ENCODE measurements at regions not wholly inside any gene's neighbourhood (a gene's known extent, or its start where the extent isn't known, plus 50 kb on each side); places are given as distances from the start of the nearest gene placed in this dataset.

DNA sequence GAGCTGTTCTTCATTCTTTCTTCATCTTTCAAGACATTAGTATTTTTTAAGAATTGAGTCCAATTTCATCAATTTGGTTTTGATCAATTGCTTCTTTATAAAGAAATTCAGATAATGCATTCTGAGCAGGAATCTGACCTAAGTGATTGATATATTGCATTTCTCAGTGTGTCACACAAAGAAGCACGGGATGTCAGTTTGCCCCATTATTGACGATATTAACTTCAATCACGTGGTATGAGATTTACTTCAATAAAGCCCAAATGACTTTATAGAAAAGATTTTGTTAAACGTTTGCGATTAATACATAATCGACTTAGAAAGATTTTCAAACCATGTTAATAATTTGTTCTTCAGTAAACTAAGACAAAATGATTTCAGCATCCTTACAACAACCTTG is 1254.2 kb downstream of the FSCB start:
- H3K27ac Mint-ChIP-seq (ENCODE audit: unreplicated experiment), result no peak overlapping the region
- BruUV-seq (replicated peaks), result no TSS peak
- no peaks in the 10 kb centered on the region for H3K4me1 Mint-ChIP-seq (ENCODE audit: low read depth, unreplicated experiment)
- no peaks in the 10 kb centered on the region for H3K27me3 Mint-ChIP-seq (ENCODE audit: insufficient read depth, unreplicated experiment)
- H3K4me3 Mint-ChIP-seq (ENCODE audit: unreplicated experiment), result no peak overlapping the region
- CTCF ChIA-PET, result no interaction called here
- POLR2A ChIA-PET, result no interaction called here
- Histone ChIP-seq H3K9me3 (no peaks in the 10 kb centered on the region), H3K36me3 (ENCODE audit: control insufficient read depth, insufficient read depth, low read length) (no peaks in the 10 kb centered on the region), H3K4me3 (ENCODE audit: low read depth, low read length) (no peak overlapping the region), H3K4me1 (no peaks in the 10 kb centered on the region), H3K27me3 (replicated peaks; ENCODE audit: control insufficient read depth, insufficient read depth, low read length) (no peaks in the 10 kb centered on the region)
- peaks cover 5% of the 10 kb centered on the region for H3K9me3 Mint-ChIP-seq (ENCODE audit: unreplicated experiment)
- no peaks in the 10 kb centered on the region for H3K36me3 Mint-ChIP-seq (ENCODE audit: insufficient read depth, unreplicated experiment)
- DNase-seq, result no peak
- TF ChIP-seq, protein P1, sequence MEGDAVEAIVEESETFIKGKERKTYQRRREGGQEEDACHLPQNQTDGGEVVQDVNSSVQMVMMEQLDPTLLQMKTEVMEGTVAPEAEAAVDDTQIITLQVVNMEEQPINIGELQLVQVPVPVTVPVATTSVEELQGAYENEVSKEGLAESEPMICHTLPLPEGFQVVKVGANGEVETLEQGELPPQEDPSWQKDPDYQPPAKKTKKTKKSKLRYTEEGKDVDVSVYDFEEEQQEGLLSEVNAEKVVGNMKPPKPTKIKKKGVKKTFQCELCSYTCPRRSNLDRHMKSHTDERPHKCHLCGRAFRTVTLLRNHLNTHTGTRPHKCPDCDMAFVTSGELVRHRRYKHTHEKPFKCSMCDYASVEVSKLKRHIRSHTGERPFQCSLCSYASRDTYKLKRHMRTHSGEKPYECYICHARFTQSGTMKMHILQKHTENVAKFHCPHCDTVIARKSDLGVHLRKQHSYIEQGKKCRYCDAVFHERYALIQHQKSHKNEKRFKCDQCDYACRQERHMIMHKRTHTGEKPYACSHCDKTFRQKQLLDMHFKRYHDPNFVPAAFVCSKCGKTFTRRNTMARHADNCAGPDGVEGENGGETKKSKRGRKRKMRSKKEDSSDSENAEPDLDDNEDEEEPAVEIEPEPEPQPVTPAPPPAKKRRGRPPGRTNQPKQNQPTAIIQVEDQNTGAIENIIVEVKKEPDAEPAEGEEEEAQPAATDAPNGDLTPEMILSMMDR (IDR thresholded peaks at IDR 0.05; ENCODE audit: insufficient read depth in 1 of 2, low read depth in 1 of 2, low read length in 1 of 2, severe bottlenecking in 1 of 2, unreplicated experiment in 1 of 2), result no peak
- intact Hi-C loops (cut with micrococcal nuclease; ENCODE audit: unreplicated experiment), result no loop called here

DNA sequence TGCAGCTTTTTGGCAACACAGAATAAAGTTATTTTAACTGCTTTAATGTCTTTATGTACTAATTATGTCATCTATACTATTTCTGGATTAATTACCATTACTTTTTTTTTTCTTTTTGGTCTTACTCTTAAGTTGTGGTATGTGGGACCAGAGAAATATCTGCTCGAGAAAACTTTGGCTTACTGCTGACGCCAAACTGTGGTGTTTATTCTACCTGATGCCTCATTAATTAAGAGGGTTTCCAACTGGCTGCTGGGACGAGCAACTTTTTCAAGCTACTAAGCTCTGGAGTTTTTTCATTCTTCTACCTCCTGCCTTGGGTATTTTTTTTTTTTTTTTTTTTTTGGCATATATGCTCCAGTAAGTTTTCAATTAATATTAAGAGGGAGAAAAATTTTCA is 1257.5 kb downstream of the FSCB start:
- CTCF ChIA-PET, result no interaction called here
- intact Hi-C loops (cut with micrococcal nuclease; ENCODE audit: unreplicated experiment), result no loop called here
- BruUV-seq (replicated peaks), result no TSS peak
- no peaks in the 10 kb centered on the region for H3K36me3 Mint-ChIP-seq (ENCODE audit: insufficient read depth, unreplicated experiment)
- Histone ChIP-seq H3K9me3 (no peaks in the 10 kb centered on the region), H3K4me1 (no peaks in the 10 kb centered on the region), H3K36me3 (ENCODE audit: control insufficient read depth, insufficient read depth, low read length) (no peaks in the 10 kb centered on the region), H3K4me3 (ENCODE audit: low read depth, low read length) (no peak overlapping the region), H3K27me3 (replicated peaks; ENCODE audit: control insufficient read depth, insufficient read depth, low read length) (no peaks in the 10 kb centered on the region)
- no peak for DNase-seq
- peaks cover 10% of the 10 kb centered on the region for H3K9me3 Mint-ChIP-seq (ENCODE audit: unreplicated experiment)
- no peaks in the 10 kb centered on the region for H3K27me3 Mint-ChIP-seq (ENCODE audit: insufficient read depth, unreplicated experiment)
- H3K4me3 Mint-ChIP-seq (ENCODE audit: unreplicated experiment), result no peak overlapping the region
- H3K4me1 Mint-ChIP-seq (ENCODE audit: low read depth, unreplicated experiment), result no peaks in the 10 kb centered on the region
- TF ChIP-seq, protein P1 (IDR thresholded peaks at IDR 0.05; ENCODE audit: insufficient read depth in 1 of 2, low read depth in 1 of 2, low read length in 1 of 2, severe bottlenecking in 1 of 2, unreplicated experiment in 1 of 2), result no peak
- POLR2A ChIA-PET, result no interaction called here
- no peak overlapping the region for H3K27ac Mint-ChIP-seq (ENCODE audit: unreplicated experiment)

DNA sequence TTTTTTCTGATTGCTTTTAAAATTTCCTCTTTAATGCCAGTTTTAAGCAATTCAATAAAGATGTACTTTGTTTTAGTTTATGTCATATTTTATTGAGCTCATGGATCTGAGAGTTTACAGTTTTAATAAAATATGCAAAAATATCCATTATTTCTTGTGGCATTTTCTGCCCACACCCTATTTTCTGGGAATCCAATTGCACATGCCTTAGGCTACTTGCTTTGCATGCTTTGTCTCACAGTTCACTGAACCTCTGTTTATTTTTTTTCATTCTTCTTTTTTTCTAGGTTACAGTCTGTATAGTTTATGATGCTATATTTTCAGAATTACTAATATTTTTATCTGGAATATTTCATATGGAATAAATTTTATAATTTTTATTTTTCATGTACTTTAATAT is 1258.0 kb downstream of the FSCB start:
- no peaks in the 10 kb centered on the region for H3K36me3 ChIP-seq (ENCODE audit: control insufficient read depth, insufficient read depth, low read length)
- no peaks in the 10 kb centered on the region for H3K27me3 ChIP-seq (replicated peaks; ENCODE audit: control insufficient read depth, insufficient read depth, low read length)
- TF ChIP-seq, protein P1 (IDR thresholded peaks at IDR 0.05; ENCODE audit: insufficient read depth in 1 of 2, low read depth in 1 of 2, low read length in 1 of 2, severe bottlenecking in 1 of 2, unreplicated experiment in 1 of 2), result no peak
- Mint-ChIP-seq H3K36me3 (ENCODE audit: insufficient read depth, unreplicated experiment) (no peaks in the 10 kb centered on the region), H3K27ac (ENCODE audit: unreplicated experiment) (no peak overlapping the region), H3K4me3 (ENCODE audit: unreplicated experiment) (no peak overlapping the region), H3K9me3 (ENCODE audit: unreplicated experiment) (peaks cover 10% of the 10 kb centered on the region), H3K27me3 (ENCODE audit: insufficient read depth, unreplicated experiment) (no peaks in the 10 kb centered on the region), H3K4me1 (ENCODE audit: low read depth, unreplicated experiment) (no peaks in the 10 kb centered on the region)
- intact Hi-C loops (cut with micrococcal nuclease; ENCODE audit: unreplicated experiment), result no loop called here
- no peaks in the 10 kb centered on the region for H3K4me1 ChIP-seq
- CTCF ChIA-PET, result no interaction called here
- POLR2A ChIA-PET, result no interaction called here
- no peak for DNase-seq
- no peaks in the 10 kb centered on the region for H3K9me3 ChIP-seq
- BruUV-seq (replicated peaks), result no TSS peak
- H3K4me3 ChIP-seq (ENCODE audit: low read depth, low read length), result no peak overlapping the region

Measured in Caco-2 (cell line).